ENCODE measurements at regions not wholly inside any gene's neighbourhood (a gene's known extent, or its start where the extent isn't known, plus 50 kb on each side); places are given as distances from the start of the nearest gene placed in this dataset.

- DNase-seq = no peak
Measured at GRCh38 chr21:26412885-26413284, 160.2 kb downstream of the CYYR1 start.

- no peak for DNase-seq
Measured at GRCh38 chr21:26409735-26410134, 163.4 kb downstream of the CYYR1 start.

- no peak for DNase-seq
Measured at GRCh38 chr21:26408511-26408910, 164.6 kb downstream of the CYYR1 start.

- DNase-seq = no peak
Measured at GRCh38 chr21:26406526-26406925, 166.6 kb downstream of the CYYR1 start.

- no peak for DNase-seq
Measured at GRCh38 chr21:26405735-26406361, 167.2 kb downstream of the CYYR1 start.

- no peak for DNase-seq
Measured at GRCh38 chr21:26405071-26405470, 168.0 kb downstream of the CYYR1 start.

- DNase-seq = no peak
Measured at GRCh38 chr21:26404288-26404687, 168.8 kb downstream of the CYYR1 start.

- no peak for DNase-seq
Measured at GRCh38 chr21:26403321-26403720, 169.8 kb downstream of the CYYR1 start.

GRCh38 chr21:26397545-26397944 lies 175.5 kb downstream of the CYYR1 start:
- DNase-seq = no peak

- DNase-seq = no peak
Measured at GRCh38 chr21:26394341-26394740, 178.7 kb downstream of the CYYR1 start.

- DNase-seq = no peak
Measured at GRCh38 chr21:26391166-26391565, 181.9 kb downstream of the CYYR1 start.

- DNase-seq = peak; percentile 91
Measured at GRCh38 chr21:26389971-26390641, 183.0 kb downstream of the CYYR1 start.

GRCh38 chr21:26388731-26389231 lies 184.3 kb downstream of the CYYR1 start:
- DNase-seq = no peak

GRCh38 chr21:26385721-26386120 lies 187.4 kb downstream of the CYYR1 start:
- DNase-seq = no peak

- DNase-seq = no peak
Measured at GRCh38 chr21:26379561-26379960, 193.5 kb downstream of the CYYR1 start.

- no peak for DNase-seq
Measured at GRCh38 chr21:26377111-26377694, 195.9 kb downstream of the CYYR1 start.

GRCh38 chr21:26374817-26375216 lies 198.3 kb downstream of the CYYR1 start:
- no peak for DNase-seq

GRCh38 chr21:26368591-26369320 lies 198.2 kb upstream of the APP start:
- DNase-seq = no peak

GRCh38 chr21:26366781-26367180 lies 196.2 kb upstream of the APP start:
- no peak for DNase-seq

- no peak for DNase-seq
Measured at GRCh38 chr21:26365849-26366248, 195.3 kb upstream of the APP start.

- no peak for DNase-seq
Measured at GRCh38 chr21:26351661-26352060, 181.1 kb upstream of the APP start.

- no peak for DNase-seq
Measured at GRCh38 chr21:26332867-26333266, 162.3 kb upstream of the APP start.

GRCh38 chr21:26331205-26331980 lies 160.8 kb upstream of the APP start:
- DNase-seq = no peak

All from DMS 273 treated with DMSO at 0.1 percent for 48 hours (cell line).